ENCODE measurements at regions not wholly inside any gene's neighbourhood (a gene's known extent, or its start where the extent isn't known, plus 50 kb on each side); places are given as distances from the start of the nearest gene placed in this dataset.

GRCh38 chr4:120304801-120305200 lies 238.2 kb upstream of the MAD2L1 start:
- intact Hi-C loops (cut with micrococcal nuclease): no loop called here
- Mint-ChIP-seq H3K36me3 (ENCODE audit: low read depth) (no peaks in the 10 kb centered on the region), H3K4me3 (no peak overlapping the region), H3K9me3 (no peaks in the 10 kb centered on the region), H3K27me3 (no peaks in the 10 kb centered on the region), H3K27ac (no peak overlapping the region), H3K4me1 (ENCODE audit: low read depth) (no peaks in the 10 kb centered on the region)
- DNase-seq: no peak
- no peak for ATAC-seq
- POLR2A ChIA-PET: no interaction called here
- CTCF ChIA-PET: no interaction called here
- TF ChIP-seq CTCF (IDR thresholded peaks at IDR 0.05): no peak

- Mint-ChIP-seq H3K27ac (no peak overlapping the region), H3K36me3 (ENCODE audit: low read depth) (no peaks in the 10 kb centered on the region), H3K4me3 (no peak overlapping the region), H3K4me1 (ENCODE audit: low read depth) (no peaks in the 10 kb centered on the region), H3K27me3 (peaks cover 2% of the 10 kb centered on the region), H3K9me3 (no peaks in the 10 kb centered on the region)
- ChIA-PET POLR2A (no interaction called here), CTCF (no interaction called here)
- no peak for ATAC-seq
- TF ChIP-seq CTCF (IDR thresholded peaks at IDR 0.05): no peak
- intact Hi-C loops (cut with micrococcal nuclease): no loop called here
- DNase-seq: no peak
These were observed 233.0 kb upstream of the MAD2L1 start for GRCh38 chr4:120299631-120300030.

- no peaks in the 10 kb centered on the region for H3K9me3 Mint-ChIP-seq
- CTCF ChIA-PET: no interaction called here
- H3K4me3 Mint-ChIP-seq: no peak overlapping the region
- H3K4me1 Mint-ChIP-seq (ENCODE audit: low read depth): no peaks in the 10 kb centered on the region
- no peak for TF ChIP-seq CTCF (IDR thresholded peaks at IDR 0.05)
- ATAC-seq: no peak
- no peak for DNase-seq
- H3K27ac Mint-ChIP-seq: no peak overlapping the region
- no peaks in the 10 kb centered on the region for H3K27me3 Mint-ChIP-seq
- POLR2A ChIA-PET: no interaction called here
- intact Hi-C loops (cut with micrococcal nuclease): no loop called here
- no peaks in the 10 kb centered on the region for H3K36me3 Mint-ChIP-seq (ENCODE audit: low read depth)
These were observed 226.7 kb upstream of the MAD2L1 start for GRCh38 chr4:120293341-120293740.

GRCh38 chr4:120291541-120291940 lies 224.9 kb upstream of the MAD2L1 start:
- no peak for ATAC-seq
- H3K4me1 Mint-ChIP-seq (ENCODE audit: low read depth): no peaks in the 10 kb centered on the region
- H3K9me3 Mint-ChIP-seq: no peaks in the 10 kb centered on the region
- TF ChIP-seq CTCF (IDR thresholded peaks at IDR 0.05): no peak
- no peak overlapping the region for H3K27ac Mint-ChIP-seq
- POLR2A ChIA-PET: no interaction called here
- intact Hi-C loops (cut with micrococcal nuclease): no loop called here
- no peak for DNase-seq
- no peak overlapping the region for H3K4me3 Mint-ChIP-seq
- no peaks in the 10 kb centered on the region for H3K27me3 Mint-ChIP-seq
- CTCF ChIA-PET: no interaction called here
- H3K36me3 Mint-ChIP-seq (ENCODE audit: low read depth): no peaks in the 10 kb centered on the region

- Mint-ChIP-seq H3K27me3 (no peaks in the 10 kb centered on the region), H3K27ac (no peak overlapping the region), H3K4me3 (no peak overlapping the region), H3K4me1 (ENCODE audit: low read depth) (no peaks in the 10 kb centered on the region), H3K9me3 (no peaks in the 10 kb centered on the region), H3K36me3 (ENCODE audit: low read depth) (no peaks in the 10 kb centered on the region)
- no peak for ATAC-seq
- intact Hi-C loops (cut with micrococcal nuclease): no loop called here
- CTCF ChIA-PET: no interaction called here
- no peak for TF ChIP-seq CTCF (IDR thresholded peaks at IDR 0.05)
- no peak for DNase-seq
- POLR2A ChIA-PET: no interaction called here
These were observed 223.9 kb upstream of the MAD2L1 start for GRCh38 chr4:120290553-120290952.
